Frontal cortex (tissue), 3 donors: ENCODE measurements at regions not wholly inside any gene's neighbourhood (a gene's known extent, or its start where the extent isn't known, plus 50 kb on each side); places are given as distances from the start of the nearest gene placed in this dataset.

ENCODE experiments used
- DNase-seq, 2 donors: peaks; one replicate each; pipeline ENCODE4 v3.0.0; 2012; ENCODE audit warnings: low spot score in 2 of 2
- FAIRE-seq: peaks from 2 replicates; lab custom pipeline; 2012; peaks lifted over from hg19 to GRCh38; lab: Jason Lieb, UNC
- donor health status: control.
- donor health status: control.
- donor health status: control.

DNA sequence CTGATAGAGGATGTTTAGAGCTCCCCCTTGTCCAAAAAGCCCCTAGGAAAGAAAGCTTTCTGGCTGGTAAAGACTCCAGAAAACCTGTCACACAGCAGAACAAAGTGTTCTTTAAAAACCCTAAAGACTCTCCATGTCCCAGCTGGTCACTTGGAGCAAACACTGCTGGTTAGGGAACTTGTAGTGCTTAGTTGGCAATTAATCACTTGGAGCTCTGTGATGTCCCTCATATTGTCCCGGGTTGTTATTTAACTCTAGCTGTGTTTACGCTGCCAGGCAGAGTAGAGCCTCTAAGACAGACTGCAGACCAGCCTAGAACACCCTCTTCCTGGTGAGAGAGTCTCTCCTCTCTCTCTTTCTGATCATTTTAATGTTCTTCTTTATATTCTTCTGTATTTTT, 267.3 kb downstream of the BCOR start:
- FAIRE-seq, result no peak
- DNase-seq, result no peak

DNA sequence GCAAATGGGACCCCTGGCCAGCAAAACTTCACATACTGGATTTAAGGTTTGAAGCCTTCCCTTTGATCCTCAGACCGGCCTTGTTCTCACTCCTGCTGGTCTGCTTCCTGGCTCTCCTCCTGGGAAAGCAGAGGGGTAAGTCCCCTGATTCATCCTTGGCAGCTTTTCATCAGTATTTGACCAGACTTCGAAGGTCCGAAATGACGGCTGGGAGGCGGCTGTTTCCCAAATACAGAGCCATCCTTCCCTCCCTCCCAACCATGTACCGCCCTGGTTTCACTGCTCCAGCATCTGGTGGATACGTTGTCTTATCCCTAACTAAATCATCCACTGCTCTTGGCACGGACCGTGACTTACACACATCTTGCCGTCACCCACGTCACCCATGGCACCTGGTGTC, 265.5 kb downstream of the BCOR start:
- DNase-seq (no peak), FAIRE-seq (no peak)

DNA sequence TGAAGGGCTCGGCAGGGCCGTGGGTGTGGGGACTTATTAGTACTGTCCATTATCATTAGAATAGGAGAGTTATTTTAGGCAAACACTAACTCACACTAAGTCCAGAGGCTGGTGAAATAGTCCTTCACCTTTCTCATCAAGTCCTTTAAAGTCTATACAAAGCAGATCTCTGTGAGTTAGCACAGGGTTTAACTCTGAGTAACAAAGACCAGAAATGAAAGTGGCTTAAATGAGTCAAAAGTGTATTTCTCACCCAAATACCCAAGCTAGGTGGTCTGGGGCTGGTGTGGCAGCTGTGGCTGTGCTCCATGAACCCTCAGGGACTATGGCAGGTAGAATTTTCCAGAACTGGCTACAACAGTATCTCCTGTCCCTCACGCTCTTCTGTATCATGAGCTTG, 263.2 kb downstream of the BCOR start:
- DNase-seq (no peak), FAIRE-seq (no peak)

DNA sequence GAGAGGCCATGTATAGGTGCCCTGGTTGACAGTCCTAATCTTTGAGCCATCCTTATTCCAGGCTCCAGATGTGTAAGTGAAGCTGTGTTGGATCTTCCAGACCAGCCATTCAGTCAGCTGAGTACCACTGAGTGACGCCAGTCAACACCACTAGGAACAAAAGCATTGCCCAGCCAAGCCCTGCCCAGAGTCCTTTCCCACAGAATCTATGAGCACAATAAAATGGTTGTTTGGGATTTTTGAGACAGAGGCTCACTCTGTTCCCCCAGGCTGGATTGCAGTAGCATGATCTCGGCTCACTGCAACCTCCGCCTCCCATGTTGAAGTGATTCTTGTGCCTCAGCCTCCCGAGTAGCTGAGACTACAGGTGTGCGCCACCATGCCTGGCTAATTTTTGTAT, 262.5 kb downstream of the BCOR start:
- FAIRE-seq, result no peak
- no peak for DNase-seq

DNA sequence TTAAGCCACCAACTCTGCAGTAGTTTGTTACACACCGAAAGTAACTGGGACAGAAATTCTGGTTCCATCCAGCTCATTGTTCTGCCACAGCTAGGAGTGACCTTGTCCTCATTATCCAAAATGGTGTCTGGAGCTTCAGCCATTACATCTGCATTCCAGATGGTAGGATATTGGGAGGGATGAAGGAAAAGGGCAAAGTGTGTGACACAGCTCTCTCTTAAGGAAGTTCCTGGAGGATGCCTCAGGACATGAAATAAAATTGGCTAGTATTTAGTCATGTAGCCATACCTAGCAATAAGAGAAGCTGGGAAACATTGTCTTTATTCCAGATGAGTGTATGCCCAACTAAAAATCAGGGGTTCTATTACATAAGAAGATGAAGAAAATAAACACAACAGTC, 262.0 kb downstream of the BCOR start:
- no peak for FAIRE-seq
- no peak for DNase-seq

DNA sequence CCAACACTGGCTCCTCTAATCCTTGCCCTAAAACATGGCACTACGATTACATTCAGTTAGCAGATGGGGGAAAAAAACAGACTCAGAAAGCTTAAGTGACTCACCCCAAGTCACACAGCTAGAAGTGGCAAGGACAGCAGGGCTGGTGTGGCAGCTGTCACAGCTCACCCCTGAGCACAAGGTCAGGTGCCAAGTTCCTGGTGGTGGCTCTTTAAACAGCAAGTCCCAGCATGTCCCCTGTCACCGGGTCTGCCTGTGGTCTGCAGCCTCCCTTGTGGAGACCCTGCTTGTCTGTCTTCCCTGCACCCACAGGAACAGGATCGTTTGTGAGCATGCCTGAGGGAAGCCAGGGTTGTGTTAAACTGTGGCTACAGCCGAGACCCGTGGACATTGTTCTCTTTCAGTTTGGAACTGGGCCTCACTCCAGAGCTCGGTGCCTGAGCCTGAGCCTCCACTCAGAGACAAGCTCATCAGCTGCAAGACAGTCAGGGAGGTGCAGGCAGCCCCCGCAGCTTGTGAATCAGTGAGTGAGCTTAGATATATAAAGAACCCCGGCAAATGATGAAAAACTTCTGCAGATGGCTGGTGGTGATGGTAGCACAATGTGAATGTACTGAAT, 260.8 kb downstream of the BCOR start:
- FAIRE-seq, result no peak

DNA sequence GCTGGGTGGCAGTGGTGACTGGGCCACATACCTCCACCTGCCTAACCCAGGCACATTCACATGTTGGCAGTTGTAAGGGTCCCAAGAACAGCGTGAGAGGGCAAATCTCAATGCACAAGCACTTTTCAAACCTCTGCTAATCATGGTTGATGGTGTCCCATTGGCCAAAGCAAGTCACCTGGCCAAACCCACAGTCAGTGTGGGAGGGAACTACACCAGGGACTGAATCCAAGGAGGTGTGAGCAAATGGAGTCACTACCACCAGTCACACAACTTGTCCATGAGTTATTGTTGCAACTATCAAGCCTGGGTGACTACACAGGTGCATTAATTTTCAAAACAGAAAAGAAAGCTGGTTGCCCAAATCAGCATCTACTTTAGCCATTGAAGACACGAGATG, 260.1 kb downstream of the BCOR start:
- no peak for FAIRE-seq
- no peak for DNase-seq

More for the DNA sequence above, 260.8 kb downstream of the BCOR start:
- DNase-seq, result no peak

DNA sequence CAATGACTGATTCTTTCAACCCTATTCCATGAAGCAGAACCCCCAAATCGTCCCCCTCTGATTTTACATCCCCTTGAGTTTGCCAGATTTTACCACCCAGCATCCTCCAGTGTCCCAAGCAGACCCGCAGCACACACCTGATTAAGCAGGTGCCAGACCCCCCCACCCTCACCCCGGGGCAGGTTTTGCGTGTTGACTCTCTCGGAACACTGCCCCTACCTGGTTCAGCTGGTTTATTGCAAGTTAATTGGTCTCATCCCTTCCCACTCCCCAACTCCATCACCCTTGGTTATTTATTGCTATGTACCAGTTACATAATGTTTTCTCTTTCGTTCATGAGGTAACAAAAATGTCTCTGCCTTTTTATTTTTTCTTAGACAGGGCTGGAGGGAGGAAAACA, 258.4 kb downstream of the BCOR start:
- DNase-seq (no peak), FAIRE-seq (no peak)

DNA sequence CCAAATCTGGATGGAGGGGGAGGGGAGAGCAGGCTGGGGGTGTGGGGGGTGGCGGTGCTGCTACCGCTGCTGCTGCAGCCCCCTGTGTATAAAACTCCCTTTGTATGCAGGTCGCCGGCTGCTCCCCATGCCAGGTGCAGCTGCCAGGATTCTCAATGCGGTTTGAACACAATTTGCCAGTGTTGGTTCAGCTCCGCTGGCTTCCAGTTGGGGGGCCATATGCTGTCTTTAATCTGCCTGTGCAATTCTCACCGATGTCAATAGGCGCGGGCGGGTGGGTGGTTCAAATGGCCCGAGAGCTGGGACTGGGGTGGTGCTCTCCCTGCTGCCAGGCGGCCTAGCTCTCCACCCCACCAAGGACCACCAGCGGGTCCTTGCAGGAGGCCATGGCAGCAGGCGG, 257.6 kb downstream of the BCOR start:
- no peak for FAIRE-seq

DNA sequence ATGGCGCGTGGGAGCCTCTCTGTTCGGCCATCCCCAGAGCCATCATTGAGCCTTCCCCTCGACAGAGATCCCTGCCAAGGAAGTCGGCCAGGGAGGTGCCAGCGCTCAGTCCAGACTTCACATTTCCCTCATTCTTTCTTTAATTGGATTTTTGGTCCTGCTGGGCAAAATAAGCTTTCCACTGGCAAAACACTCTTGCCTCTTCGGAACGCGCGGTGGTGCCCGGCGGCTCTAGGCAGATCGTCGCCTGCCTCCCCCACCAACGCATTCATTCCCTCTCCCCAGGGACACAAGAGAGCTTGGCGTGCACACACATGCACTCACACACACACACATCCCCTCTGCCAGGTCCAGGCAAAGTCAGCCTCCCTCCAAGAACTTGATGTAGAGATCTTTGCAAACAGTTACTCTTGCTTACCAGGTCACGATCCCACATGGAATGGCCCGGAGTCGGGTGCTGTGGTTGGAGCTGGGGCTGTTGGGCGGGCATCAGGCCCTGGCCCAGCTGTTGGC, 257.1 kb downstream of the BCOR start:
- DNase-seq, result no peak
- FAIRE-seq, result no peak

More for the DNA sequence above, 257.6 kb downstream of the BCOR start:
- no peak for DNase-seq

DNA sequence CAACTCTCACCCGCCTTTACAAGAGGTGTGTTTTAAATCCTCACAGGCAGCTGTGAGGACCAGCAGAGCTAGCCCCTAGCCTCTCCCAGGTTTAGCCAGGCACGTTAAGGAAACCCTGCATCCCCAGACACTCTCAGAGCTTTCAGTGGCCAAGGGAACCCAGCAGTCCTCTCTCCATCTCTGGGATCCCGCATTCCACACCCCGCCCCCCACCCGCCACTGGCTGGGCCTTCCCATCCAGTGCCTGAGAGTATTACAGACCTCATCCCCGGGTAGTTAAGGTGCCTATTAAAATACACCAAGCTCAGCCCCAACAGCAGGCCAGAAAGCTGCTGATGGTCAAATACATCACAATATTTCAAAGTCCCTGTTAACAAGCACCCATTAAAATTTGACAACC, 256.2 kb downstream of the BCOR start:
- no peak for FAIRE-seq
- no peak for DNase-seq

DNA sequence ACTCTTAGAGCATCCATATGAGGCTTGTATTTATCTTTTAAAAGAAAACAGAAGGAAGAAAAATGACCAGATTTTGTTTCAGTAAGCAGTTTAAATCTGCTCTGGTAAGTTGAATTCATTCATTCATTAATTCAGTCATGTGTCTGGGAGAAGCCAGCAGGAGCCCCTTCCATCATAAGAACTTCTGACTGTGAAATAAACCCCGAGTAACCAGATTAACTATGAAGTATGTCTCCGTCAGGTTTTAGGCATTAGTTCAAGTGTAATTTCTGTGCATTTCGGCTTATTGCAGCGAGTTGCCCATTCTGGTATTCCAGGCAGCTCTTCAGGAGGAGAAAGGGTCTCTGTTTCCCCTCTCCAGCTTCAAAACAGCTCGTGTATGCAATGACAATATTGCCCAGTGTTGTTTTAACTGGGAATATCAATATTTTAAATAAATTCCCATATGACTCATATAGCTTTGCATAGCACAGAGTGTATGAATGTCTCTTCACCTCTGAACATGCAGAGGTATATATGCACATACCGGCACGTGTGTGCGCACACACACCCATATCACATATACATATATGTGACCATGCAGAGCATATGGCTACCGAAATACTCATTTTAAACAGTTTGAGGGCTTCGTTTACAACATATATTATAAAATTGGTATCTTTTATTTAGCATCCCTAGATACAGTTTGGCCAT, 255.3 kb downstream of the BCOR start:
- no peak for FAIRE-seq

DNA sequence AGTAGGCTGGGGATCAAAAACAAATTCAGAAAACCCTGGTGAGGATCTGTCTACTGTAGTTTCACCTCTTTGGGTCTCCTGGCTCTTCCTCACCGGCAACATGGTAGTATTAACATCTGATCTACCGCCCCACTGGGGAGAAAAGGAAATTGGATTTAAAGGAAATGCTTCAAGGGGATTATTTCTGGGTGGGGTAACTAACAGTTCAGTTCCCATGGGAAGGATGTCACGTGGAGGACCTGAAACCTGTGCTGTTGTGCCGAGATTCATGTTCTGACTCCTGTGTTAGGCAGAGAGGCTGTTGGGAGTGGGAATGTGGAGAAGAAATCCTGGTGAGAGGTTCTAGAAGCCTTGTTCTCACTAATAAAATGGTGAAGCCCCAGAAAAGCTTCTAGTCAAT, 254.4 kb downstream of the BCOR start:
- no peak for DNase-seq
- no peak for FAIRE-seq

More for the DNA sequence above, 255.3 kb downstream of the BCOR start:
- DNase-seq, result no peak

DNA sequence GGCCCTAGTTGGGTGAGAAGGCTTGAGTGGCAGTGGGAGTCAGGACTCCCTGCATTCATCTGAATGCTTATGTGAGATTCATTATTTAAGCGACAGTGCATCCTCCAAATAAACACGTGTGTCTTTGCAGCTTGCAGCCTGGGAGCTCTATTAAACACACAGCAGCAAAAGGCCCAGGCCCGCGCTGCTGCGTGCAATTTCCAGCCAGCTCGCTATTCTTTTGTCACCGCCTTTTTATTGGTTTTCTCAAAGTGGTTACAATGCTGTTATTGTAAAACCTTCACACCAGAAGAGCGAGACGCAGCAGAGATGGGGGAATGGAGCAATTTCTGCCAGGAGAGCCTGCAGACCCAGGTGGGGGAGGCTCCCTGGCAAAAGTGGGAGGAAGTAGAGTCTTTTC, 252.5 kb downstream of the BCOR start:
- FAIRE-seq (no peak), DNase-seq (no peak)

DNA sequence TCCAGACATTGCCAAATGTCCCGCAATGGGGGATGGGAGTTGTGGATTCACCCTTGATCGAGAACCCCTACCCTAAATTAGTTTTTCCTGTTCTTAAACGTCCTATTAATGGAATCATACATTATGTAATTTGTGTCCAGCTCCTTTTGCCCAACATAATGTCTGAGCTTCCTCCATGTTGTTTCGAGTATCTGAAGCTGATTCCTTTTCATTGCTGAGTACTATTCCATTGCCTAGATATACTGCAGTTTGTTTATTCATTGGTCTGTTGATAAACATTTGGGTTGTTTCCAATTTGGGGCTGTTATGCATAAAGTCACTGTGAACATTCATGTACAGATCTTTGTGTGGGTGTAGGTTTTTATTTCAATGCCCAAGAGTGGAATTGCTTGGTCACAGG, 251.3 kb downstream of the BCOR start:
- DNase-seq (no peak), FAIRE-seq (no peak)

DNA sequence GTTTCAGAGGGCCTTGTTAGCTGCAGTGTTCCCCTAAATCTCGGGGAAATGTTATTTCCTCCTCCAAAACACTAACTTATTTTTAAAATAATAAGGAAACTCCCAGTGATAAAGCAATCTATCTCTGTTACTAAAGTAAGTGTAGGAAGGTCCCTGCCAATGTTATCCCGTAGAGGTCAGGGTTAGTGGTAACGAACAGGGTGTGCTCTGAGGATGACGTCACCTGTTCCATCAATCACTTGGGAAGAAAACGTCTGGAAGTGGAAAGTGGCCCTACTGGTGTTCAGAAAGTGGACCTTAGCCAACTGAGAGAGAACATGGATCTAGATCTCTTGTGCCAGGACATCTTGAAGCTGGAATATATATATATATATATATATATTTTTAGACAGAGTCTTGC, 249.5 kb downstream of the BCOR start:
- FAIRE-seq (no peak), DNase-seq (no peak)

DNA sequence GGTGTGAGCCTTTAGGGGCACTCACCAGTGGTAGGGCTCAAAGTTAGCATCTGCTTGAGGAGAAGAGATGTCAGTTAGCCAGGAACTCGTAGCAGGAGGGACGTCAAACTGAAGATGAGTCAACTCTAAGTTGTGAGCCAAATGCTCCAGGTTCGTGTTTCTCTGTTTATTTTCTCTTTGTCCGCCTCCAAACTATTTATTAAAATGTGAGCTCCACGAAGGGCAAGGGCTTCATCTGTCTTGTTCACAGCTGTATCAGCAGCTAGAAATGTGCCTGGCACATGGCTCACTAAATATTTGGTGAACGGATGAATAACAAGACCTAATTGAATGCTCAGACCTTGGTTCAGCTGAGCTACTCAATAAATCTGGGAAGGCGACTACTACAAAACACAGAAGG, 248.9 kb downstream of the BCOR start:
- FAIRE-seq (no peak), DNase-seq (no peak)

DNA sequence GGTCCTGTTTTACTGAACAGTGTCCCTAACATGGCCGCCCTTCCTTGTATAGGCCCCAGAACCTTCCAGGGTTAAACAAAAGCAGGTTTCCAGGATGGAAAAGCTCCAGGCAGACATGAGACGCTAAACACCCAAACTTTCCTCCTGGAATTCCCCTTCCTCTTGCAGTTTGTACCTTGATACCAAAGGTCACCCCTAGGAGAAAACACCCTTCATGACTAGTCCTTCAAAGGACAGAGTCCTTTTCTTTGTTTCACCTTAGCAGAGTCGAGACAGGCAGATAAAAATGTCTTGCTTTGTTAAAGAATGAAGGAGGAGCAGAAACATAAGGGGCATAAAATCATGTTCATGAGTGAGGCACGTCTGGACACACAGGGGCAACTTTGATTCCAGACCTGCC, 247.5 kb downstream of the BCOR start:
- no peak for FAIRE-seq
- DNase-seq, result no peak

DNA sequence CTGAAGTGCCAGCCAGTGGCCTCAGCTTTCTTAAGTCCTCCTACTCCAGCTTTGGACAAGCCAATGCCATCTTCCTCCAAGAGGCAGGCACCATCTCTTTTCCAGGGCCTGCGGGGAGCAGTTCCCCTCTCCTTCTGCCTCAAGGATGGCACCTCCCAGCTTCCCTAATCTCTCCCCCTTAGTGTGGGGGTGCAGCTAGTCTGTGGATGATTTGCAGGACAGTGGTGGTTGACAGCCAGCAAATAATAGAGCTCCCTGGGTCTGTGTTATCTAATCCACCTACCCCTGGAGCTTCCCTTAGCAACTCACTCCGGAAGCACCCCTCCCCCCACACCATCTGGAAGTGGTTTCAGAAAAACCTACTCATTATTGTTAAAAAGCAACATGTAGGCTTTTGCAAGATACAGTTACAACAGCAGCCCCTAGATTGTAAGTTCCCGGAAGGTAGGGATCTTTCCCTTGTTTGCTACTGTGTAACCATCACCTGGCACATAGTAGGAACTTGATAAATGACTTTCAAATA, 247.1 kb downstream of the BCOR start:
- FAIRE-seq, result no peak
- no peak for DNase-seq

DNA sequence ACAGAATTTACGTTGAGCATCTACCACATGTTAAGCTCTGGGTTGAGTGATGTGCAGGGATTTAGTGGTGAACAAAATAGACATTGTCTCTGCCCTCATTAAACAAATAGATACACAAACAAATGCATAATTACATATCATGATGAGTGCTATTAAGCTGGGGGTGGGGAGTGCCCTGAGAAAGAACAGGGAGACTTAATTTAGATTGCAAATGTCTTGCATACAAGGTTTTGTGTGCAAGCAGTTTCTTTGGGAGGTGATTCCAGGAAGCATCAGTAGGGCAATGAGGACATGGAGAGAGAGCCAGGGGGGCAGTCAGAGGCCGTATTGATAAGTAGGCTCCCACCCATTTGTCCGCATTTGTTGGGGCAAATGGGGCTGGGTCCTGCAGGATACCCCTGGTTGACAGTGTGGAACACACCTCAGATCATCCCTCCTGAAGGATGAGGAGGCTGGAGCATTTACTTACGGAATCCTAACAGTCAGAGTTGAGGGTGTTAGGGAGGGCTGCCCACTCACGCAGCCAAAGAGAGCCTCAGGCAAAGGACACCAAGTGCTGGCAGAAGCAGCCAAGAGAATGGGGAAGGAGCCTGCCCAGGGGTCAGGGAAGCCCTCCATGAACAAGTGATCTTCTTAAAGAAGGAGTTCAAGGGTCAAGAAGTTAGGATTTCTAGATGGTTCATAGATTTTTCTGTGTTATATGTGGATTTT, 245.9 kb downstream of the BCOR start:
- FAIRE-seq (no peak), DNase-seq (no peak)

DNA sequence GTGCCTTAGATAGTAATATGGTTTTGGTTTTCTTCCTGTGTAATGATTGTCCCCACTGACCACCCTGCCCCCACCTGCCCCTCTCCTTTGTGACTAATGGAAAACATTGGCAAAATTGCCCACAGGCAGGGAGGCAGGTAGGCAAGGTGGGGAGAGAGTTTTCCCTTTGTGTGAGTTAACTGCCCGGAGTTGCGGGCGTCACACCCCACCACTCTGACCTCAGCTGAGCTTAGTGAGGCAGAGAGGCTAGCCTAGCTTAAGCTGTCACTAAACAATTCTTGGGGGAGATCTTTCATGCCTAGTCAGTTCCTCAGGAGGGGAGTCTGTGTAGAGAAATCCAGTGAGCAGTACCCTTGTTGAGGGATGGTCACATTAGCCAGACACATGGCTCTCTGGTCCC, 245.3 kb downstream of the BCOR start:
- FAIRE-seq (no peak), DNase-seq (no peak)
